ENCODE measurements at regions not wholly inside any gene's neighbourhood (a gene's known extent, or its start where the extent isn't known, plus 50 kb on each side); places are given as distances from the start of the nearest gene placed in this dataset.

GRCh38 chr6:78484198-78485064 lies 382.9 kb upstream of the IRAK1BP1 start:
- TF ChIP-seq CTCF (IDR thresholded peaks at IDR 0.05) (no peak), EP300 (IDR thresholded peaks at IDR 0.05) (no peak)

Measured in suprapubic skin (tissue), 3 donors.